ENCODE measurements at regions not wholly inside any gene's neighbourhood (a gene's known extent, or its start where the extent isn't known, plus 50 kb on each side); places are given as distances from the start of the nearest gene placed in this dataset.

GRCh38 chrX:118177708-118178107 is 61.1 kb upstream of the KLHL13 start:
- TF ChIP-seq CTCF (IDR thresholded peaks at IDR 0.05): no peak
- TF ChIP-seq EP300 (IDR thresholded peaks at IDR 0.05; ENCODE audit: low read depth): no peak
- TF ChIP-seq POLR2A (IDR thresholded peaks at IDR 0.05): no peak

Data from transverse colon (tissue), 3 donors.